ENCODE measurements at regions not wholly inside any gene's neighbourhood (a gene's known extent, or its start where the extent isn't known, plus 50 kb on each side); places are given as distances from the start of the nearest gene placed in this dataset.

DNA sequence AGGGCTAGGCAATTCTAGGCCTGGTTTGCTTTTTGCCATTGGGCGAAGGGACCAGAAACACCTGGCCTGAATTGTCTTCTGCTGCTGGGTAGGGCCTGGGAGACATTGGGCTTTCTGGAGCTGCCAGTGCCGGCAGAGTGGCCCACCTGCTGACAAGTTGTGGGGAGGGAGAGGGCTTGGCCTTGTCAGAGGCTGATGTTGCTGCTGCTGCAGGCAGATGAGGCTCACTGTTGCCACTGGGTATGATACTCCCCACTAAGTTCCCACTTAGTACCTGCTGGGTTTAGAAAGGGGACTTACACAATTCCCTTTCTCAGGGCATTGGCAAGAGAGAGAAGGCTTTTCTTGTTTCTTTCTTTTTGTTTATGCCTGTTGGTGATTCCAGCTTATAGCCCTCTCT lies 289.6 kb upstream of the NPVF start:
- DNase-seq (ENCODE audit: low read depth) = no peak
- no peak for TF ChIP-seq CTCF (conservative IDR thresholded peaks at IDR 0.05; ENCODE audit: low read depth, low read length)

GRCh38 chr7:25520017-25520416 lies 291.7 kb upstream of the NPVF start:
- no peak overlapping the region for H3K4me3 ChIP-seq (ENCODE audit: low read depth, low read length)
- no peak for DNase-seq (ENCODE audit: low read depth)
- TF ChIP-seq CTCF (conservative IDR thresholded peaks at IDR 0.05; ENCODE audit: low read depth, low read length) = no peak

More for the DNA sequence above, 289.6 kb upstream of the NPVF start:
- no peak overlapping the region for H3K4me3 ChIP-seq (ENCODE audit: low read depth, low read length)

DNA sequence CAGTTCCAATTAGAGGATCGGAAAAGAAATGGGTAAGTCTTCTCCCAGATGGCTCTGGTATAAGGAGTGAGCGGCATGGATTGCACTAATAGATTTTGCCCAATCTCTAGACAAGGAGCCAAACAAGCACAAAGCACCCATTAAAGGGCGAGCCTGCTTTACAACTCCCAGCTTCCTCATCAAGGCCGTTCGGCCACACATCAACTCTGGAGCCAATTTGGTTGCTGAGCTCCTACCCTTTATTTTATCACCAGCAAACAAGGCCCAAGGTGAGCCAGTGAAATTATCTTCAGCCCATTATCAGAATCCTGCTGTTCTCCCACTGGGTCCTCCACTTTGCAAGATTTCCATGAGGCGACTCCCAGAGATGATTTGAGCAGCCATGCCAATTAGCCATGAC lies 292.2 kb upstream of the NPVF start:
- DNase-seq (ENCODE audit: low read depth) = no peak
- TF ChIP-seq CTCF (conservative IDR thresholded peaks at IDR 0.05; ENCODE audit: low read depth, low read length) = no peak
- H3K4me3 ChIP-seq (ENCODE audit: low read depth, low read length) = no peak overlapping the region

GRCh38 chr7:25521236-25521635 lies 292.9 kb upstream of the NPVF start:
- TF ChIP-seq CTCF (conservative IDR thresholded peaks at IDR 0.05; ENCODE audit: low read depth, low read length) = no peak
- H3K4me3 ChIP-seq (ENCODE audit: low read depth, low read length) = no peak overlapping the region
- no peak for DNase-seq (ENCODE audit: low read depth)

GRCh38 chr7:25522727-25523126 lies 294.4 kb upstream of the NPVF start:
- no peak for TF ChIP-seq CTCF (conservative IDR thresholded peaks at IDR 0.05; ENCODE audit: low read depth, low read length)
- no peak for DNase-seq (ENCODE audit: low read depth)
- H3K4me3 ChIP-seq (ENCODE audit: low read depth, low read length) = no peak overlapping the region

GRCh38 chr7:25527665-25528170 lies 299.4 kb upstream of the NPVF start:
- DNase-seq (ENCODE audit: low read depth) = no peak
- H3K4me3 ChIP-seq (ENCODE audit: low read depth, low read length) = no peak overlapping the region
- TF ChIP-seq CTCF (conservative IDR thresholded peaks at IDR 0.05; ENCODE audit: low read depth, low read length) = no peak

DNA sequence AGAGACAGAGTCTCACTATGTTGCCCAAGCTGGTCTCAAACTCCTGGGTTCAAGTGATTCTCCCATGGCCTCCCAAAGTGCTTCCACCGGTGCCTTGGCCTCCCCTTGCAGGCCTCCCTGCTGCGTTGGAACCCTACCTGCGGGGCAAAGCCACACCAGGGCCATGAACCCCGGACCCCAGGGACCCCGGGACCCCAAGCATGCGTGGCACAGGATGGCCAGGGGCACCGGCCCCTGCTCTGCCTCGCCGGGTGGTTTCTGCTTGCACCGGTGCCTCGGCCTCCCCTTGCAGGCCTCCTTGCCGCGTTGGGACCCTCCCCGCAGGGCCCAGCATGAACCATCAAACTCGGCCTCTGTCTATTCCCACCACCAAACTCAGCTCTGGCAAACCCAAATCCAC lies 301.0 kb upstream of the NPVF start:
- DNase-seq (ENCODE audit: low read depth) = no peak
- TF ChIP-seq CTCF (conservative IDR thresholded peaks at IDR 0.05; ENCODE audit: low read depth, low read length) = no peak

More for the DNA sequence above, 301.0 kb upstream of the NPVF start:
- H3K4me3 ChIP-seq (ENCODE audit: low read depth, low read length) = no peak overlapping the region

Data from choroid plexus epithelial cell (primary cell).